H9 (cell line): ENCODE measurements at regions not wholly inside any gene's neighbourhood (a gene's known extent, or its start where the extent isn't known, plus 50 kb on each side); places are given as distances from the start of the nearest gene placed in this dataset.

Source experiments
- DNase-seq: peaks from one replicate; pipeline ENCODE4 v3.0.0-alpha.2; 2017
- H2AFZ ChIP-seq: one replicate; pipeline ENCODE4 v1.6.1; 2013; ENCODE audit warnings: mild to moderate bottlenecking, low read length, control low read depth, moderate library complexity
- H2AK5ac ChIP-seq: 2 replicates; pipeline ENCODE4 v1.6.1; 2013; ENCODE audit warnings: low read length, control low read depth, mixed read lengths; ENCODE audit not compliant: insufficient read length
- H2BK120ac ChIP-seq: one replicate; pipeline ENCODE4 v1.6.1; 2013; ENCODE audit warnings: low read depth, mild to moderate bottlenecking, low read length, control low read depth, inconsistent platforms; ENCODE audit not compliant: poor library complexity, severe bottlenecking
- H2BK12ac ChIP-seq: 2 replicates; pipeline ENCODE4 v1.6.1; 2013; ENCODE audit warnings: low read length, control low read depth, mixed read lengths, low read depth; ENCODE audit not compliant: insufficient read length
- H2BK15ac ChIP-seq: 2 replicates; pipeline ENCODE4 v1.6.1; 2013; ENCODE audit warnings: low read depth, low read length, control low read depth
- H2BK20ac ChIP-seq: one replicate; pipeline ENCODE4 v1.6.1; 2013; ENCODE audit warnings: low read depth, mild to moderate bottlenecking, low read length, control low read depth, inconsistent platforms; ENCODE audit not compliant: poor library complexity, severe bottlenecking
- H2BK5ac ChIP-seq: 2 replicates; pipeline ENCODE4 v1.6.1; 2013; ENCODE audit warnings: low read length, control low read depth, mixed read lengths; ENCODE audit not compliant: insufficient read length
- H3K14ac ChIP-seq: 2 replicates; pipeline ENCODE4 v1.6.1; 2013; ENCODE audit warnings: low read length, control low read depth; ENCODE audit not compliant: insufficient read depth
- H3K18ac ChIP-seq: 2 replicates; pipeline ENCODE4 v1.6.1; 2013; ENCODE audit warnings: low read depth, mild to moderate bottlenecking, mixed read lengths, low read length, control low read depth; ENCODE audit not compliant: insufficient read length
- H3K23ac ChIP-seq: 2 replicates; pipeline ENCODE4 v1.6.1; 2013; ENCODE audit warnings: low read length, control low read depth, mixed read lengths, low read depth; ENCODE audit not compliant: insufficient read length
- H3K23me2 ChIP-seq: 2 replicates; pipeline ENCODE4 v1.6.1; 2013; ENCODE audit warnings: low read depth, mild to moderate bottlenecking, mixed read lengths, low read length, control low read depth; ENCODE audit not compliant: insufficient read length, poor library complexity, severe bottlenecking
- H3K27ac ChIP-seq: 2 replicates; pipeline ENCODE4 v1.5.1; 2013; ENCODE audit warnings: low read length, control low read depth, mixed read lengths, low read depth; ENCODE audit not compliant: insufficient read length
- H3K27me3 ChIP-seq: 2 replicates; pipeline ENCODE4 v1.6.1; 2013; ENCODE audit warnings: low read length, control low read depth, inconsistent platforms; ENCODE audit not compliant: insufficient read depth
- H3K4ac ChIP-seq: 2 replicates; pipeline ENCODE4 v1.6.1; 2013; ENCODE audit warnings: low read depth, mild to moderate bottlenecking, control low read depth, inconsistent platforms, low read length, moderate library complexity
- H3K4me1 ChIP-seq: 2 replicates; pipeline ENCODE4 v1.6.1; 2013; ENCODE audit warnings: low read length, control low read depth, inconsistent platforms; ENCODE audit not compliant: insufficient read depth
- H3K4me2 ChIP-seq: 2 replicates; pipeline ENCODE4 v1.6.1; 2013; ENCODE audit warnings: low read length, control low read depth, mixed read lengths; ENCODE audit not compliant: insufficient read length, insufficient read depth
- H3K56ac ChIP-seq: 2 replicates; pipeline ENCODE4 v1.6.1; 2013; ENCODE audit warnings: low read depth, mild to moderate bottlenecking, mixed read lengths, low read length, control low read depth; ENCODE audit not compliant: insufficient read length
- H3K79me1 ChIP-seq: 2 replicates; pipeline ENCODE4 v1.6.1; 2013; ENCODE audit warnings: low read depth, mild to moderate bottlenecking, moderate library complexity, low read length, control low read depth, inconsistent platforms; ENCODE audit not compliant: insufficient read depth, poor library complexity, severe bottlenecking
- H3K79me2 ChIP-seq: 2 replicates; pipeline ENCODE4 v1.6.1; 2013; ENCODE audit warnings: low read length, control low read depth, inconsistent platforms; ENCODE audit not compliant: insufficient read depth
- H3K9ac ChIP-seq: 2 replicates; pipeline ENCODE4 v1.6.1; 2013; ENCODE audit warnings: low read length, control low read depth, mixed read lengths; ENCODE audit not compliant: insufficient read length; ENCODE audit errors: extremely low read depth
- H3K9me3 ChIP-seq: one replicate; pipeline ENCODE4 v1.6.1; 2013; ENCODE audit warnings: low read depth, low read length, inconsistent platforms; ENCODE audit not compliant: control insufficient read depth
- H3T11ph ChIP-seq: one replicate; pipeline ENCODE4 v1.6.1; 2013; ENCODE audit warnings: mild to moderate bottlenecking, low read length, control low read depth, inconsistent platforms
- H4K20me1 ChIP-seq: one replicate; pipeline ENCODE4 v1.6.1; 2013; ENCODE audit not compliant: control insufficient read depth, insufficient read length, insufficient read depth
- H4K5ac ChIP-seq: 2 replicates; pipeline ENCODE4 v1.6.1; 2013; ENCODE audit warnings: low read depth, mild to moderate bottlenecking, mixed read lengths, low read length, control low read depth; ENCODE audit not compliant: insufficient read length
- H4K8ac ChIP-seq: replicated peaks from 2 replicates; pipeline ENCODE4 v1.6.1; 2013; ENCODE audit warnings: low read length, control low read depth, mixed read lengths, low read depth; ENCODE audit not compliant: insufficient read length
- H4K91ac ChIP-seq: 2 replicates; pipeline ENCODE4 v1.6.1; 2013; ENCODE audit warnings: low read depth, mild to moderate bottlenecking, moderate library complexity, mixed read lengths, low read length, control low read depth; ENCODE audit not compliant: insufficient read length
- H3K27ac Mint-ChIP-seq, 3 experiments: 2 replicates in 2 of 3; 3 replicates in 1 of 3; pipeline ENCODE4 v1.8.0; 2020 to 2021; ENCODE audit warnings: mixed read lengths in 3 of 3, mild to moderate bottlenecking in 1 of 3, moderate library complexity in 1 of 3
- H3K27me3 Mint-ChIP-seq: 2 replicates; pipeline ENCODE4 v1.8.0; 2021; ENCODE audit warnings: low read depth, mild to moderate bottlenecking, moderate library complexity, mixed read lengths
- H3K36me3 Mint-ChIP-seq, 3 experiments: 2 replicates in 2 of 3; 3 replicates in 1 of 3; pipeline ENCODE4 v1.8.0; 2020 to 2021; ENCODE audit warnings: low read depth in 3 of 3, mixed read lengths in 3 of 3; ENCODE audit not compliant: insufficient read depth in 1 of 3
- H3K4me1 Mint-ChIP-seq, 2 experiments: 2 replicates each; pipeline ENCODE4 v1.8.0; 2020; ENCODE audit warnings: mixed read lengths in 2 of 2
- H3K4me3 Mint-ChIP-seq, 2 experiments: 2 replicates in 1 of 2; 3 replicates in 1 of 2; pipeline ENCODE4 v1.8.0; 2020 to 2021; ENCODE audit warnings: mild to moderate bottlenecking in 2 of 2, mixed read lengths in 2 of 2, moderate library complexity in 1 of 2
- H3K9me3 Mint-ChIP-seq, 2 experiments: 2 replicates in 1 of 2; 3 replicates in 1 of 2; pipeline ENCODE4 v1.8.0; 2020; ENCODE audit warnings: mild to moderate bottlenecking in 2 of 2, mixed read lengths in 2 of 2, moderate library complexity in 1 of 2
- WGBS: extraction: QIAGEN DNeasy Blood & Tissue Kit; methylation state at CpG from one replicate; pipeline ENCODE4 v1.1.7; 2013; ENCODE audit warnings: missing lambda C conversion rate, low lambda C conversion rate, mixed read lengths; ENCODE audit not compliant: insufficient read length; ENCODE audit errors: extremely low coverage; 5-methylcytosine and 5-hydroxymethylcytosine counted together
- TF ChIP-seq, protein P1 (sequence below): fragments of 200-600 bp; sonication (generic); conservative IDR thresholded peaks from 3 replicates; pipeline ENCODE4 v1.8.0; 2021; ENCODE audit warnings: antibody characterized with exemption, mild to moderate bottlenecking

DNA sequence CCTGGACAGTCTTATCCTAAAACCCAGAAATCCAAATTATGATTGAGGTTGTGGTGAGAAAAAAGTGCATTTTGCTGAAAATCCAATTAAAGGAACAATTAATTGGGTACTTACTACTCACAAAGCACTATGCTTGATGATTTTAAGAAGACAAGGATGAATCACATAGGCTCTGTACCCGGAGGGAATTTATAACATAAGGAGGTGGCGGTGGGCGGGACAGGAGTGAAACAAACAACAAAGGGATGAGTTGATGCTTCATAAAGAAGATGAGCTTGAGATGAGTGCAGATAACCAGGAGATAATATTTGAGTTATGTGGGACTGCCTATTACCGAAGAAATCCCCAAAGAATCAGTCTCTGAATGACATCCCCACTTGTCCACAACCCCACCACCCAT, 171.1 kb upstream of the FZD8 start:
- no peak overlapping the region for H3K56ac ChIP-seq
- no peak overlapping the region for H3K9ac ChIP-seq
- no peaks in the 10 kb centered on the region for H3K4me1 ChIP-seq
- no peak overlapping the region for H4K5ac ChIP-seq
- H3K9me3 Mint-ChIP-seq: no peaks in the 10 kb centered on the region; a peak in 3 of 5 replicates
- H2BK15ac ChIP-seq: no peak overlapping the region
- no peaks in the 10 kb centered on the region for H3K23me2 ChIP-seq
- H3K14ac ChIP-seq: no peak overlapping the region
- H2BK5ac ChIP-seq: no peak overlapping the region
- H3T11ph ChIP-seq: no peak overlapping the region
- no peaks in the 10 kb centered on the region for H3K79me1 ChIP-seq
- H4K8ac ChIP-seq: no peak overlapping the region
- no peak overlapping the region for H3K4me2 ChIP-seq
- no peak overlapping the region for H2AK5ac ChIP-seq
- no peak overlapping the region for H3K23ac ChIP-seq
- H3K27me3 ChIP-seq: no peaks in the 10 kb centered on the region
- no peaks in the 10 kb centered on the region for H3K27me3 Mint-ChIP-seq
- no peak overlapping the region for H2BK120ac ChIP-seq
- WGBS: no CpG with 5 or more reads among the region's 4 CpGs
- H3K4ac ChIP-seq: no peak overlapping the region
- H4K91ac ChIP-seq: no peak overlapping the region
- no peaks in the 10 kb centered on the region for H3K4me1 Mint-ChIP-seq
- no peaks in the 10 kb centered on the region for H3K79me2 ChIP-seq
- H2BK20ac ChIP-seq: no peak overlapping the region
- no peak for DNase-seq
- no peak overlapping the region for H2AFZ ChIP-seq
- H3K9me3 ChIP-seq: no peaks in the 10 kb centered on the region
- H3K18ac ChIP-seq: no peak overlapping the region
- H3K27ac Mint-ChIP-seq: no peak overlapping the region
- no peak overlapping the region for H2BK12ac ChIP-seq
- H3K36me3 Mint-ChIP-seq: no peaks in the 10 kb centered on the region
- no peaks in the 10 kb centered on the region for H4K20me1 ChIP-seq
- TF ChIP-seq, protein P1, sequence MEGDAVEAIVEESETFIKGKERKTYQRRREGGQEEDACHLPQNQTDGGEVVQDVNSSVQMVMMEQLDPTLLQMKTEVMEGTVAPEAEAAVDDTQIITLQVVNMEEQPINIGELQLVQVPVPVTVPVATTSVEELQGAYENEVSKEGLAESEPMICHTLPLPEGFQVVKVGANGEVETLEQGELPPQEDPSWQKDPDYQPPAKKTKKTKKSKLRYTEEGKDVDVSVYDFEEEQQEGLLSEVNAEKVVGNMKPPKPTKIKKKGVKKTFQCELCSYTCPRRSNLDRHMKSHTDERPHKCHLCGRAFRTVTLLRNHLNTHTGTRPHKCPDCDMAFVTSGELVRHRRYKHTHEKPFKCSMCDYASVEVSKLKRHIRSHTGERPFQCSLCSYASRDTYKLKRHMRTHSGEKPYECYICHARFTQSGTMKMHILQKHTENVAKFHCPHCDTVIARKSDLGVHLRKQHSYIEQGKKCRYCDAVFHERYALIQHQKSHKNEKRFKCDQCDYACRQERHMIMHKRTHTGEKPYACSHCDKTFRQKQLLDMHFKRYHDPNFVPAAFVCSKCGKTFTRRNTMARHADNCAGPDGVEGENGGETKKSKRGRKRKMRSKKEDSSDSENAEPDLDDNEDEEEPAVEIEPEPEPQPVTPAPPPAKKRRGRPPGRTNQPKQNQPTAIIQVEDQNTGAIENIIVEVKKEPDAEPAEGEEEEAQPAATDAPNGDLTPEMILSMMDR: no peak
- no peak overlapping the region for H3K4me3 Mint-ChIP-seq
- no peak overlapping the region for H3K27ac ChIP-seq
